Gastroesophageal sphincter (tissue), 4 donors: ENCODE measurements at regions not wholly inside any gene's neighbourhood (a gene's known extent, or its start where the extent isn't known, plus 50 kb on each side); places are given as distances from the start of the nearest gene placed in this dataset.
A peak's percentile ranks its signal among the peaks of the same experiment; 100 is the strongest.

Experiments used
- ATAC-seq: fragments of 150-250 bp; one replicate; pipeline ENCODE4 v1.9.1; 2016; ENCODE audit warnings: mild to moderate bottlenecking, moderate library complexity
- H3K27ac ChIP-seq, 4 donors: fragments of 200-600 bp; sonication (generic) in 3 of 4; 1 replicate in 3 of 4; 2 replicates in 1 of 4; pipeline ENCODE4 v1.5.1; 2016 to 2019
- H3K27me3 ChIP-seq: fragments of 200-600 bp; sonication (generic); one replicate; pipeline ENCODE4 v1.5.1; 2019
- H3K36me3 ChIP-seq, 2 donors: fragments of 200-600 bp; sonication (generic); one replicate each; pipeline ENCODE4 v1.5.1; 2019; ENCODE audit warnings: control low read depth in 1 of 2
- H3K4me1 ChIP-seq, 3 donors: fragments of 200-600 bp; sonication (generic); 1 replicate in 2 of 3; 2 replicates in 1 of 3; pipeline ENCODE4 v1.5.1; 2016 to 2019; ENCODE audit warnings: control low read depth in 2 of 3
- H3K4me3 ChIP-seq, 2 donors: fragments of 200-600 bp; sonication (generic); one replicate each; pipeline ENCODE4 v1.5.1; 2019; ENCODE audit warnings: mild to moderate bottlenecking in 1 of 2, moderate library complexity in 1 of 2
- H3K9me3 ChIP-seq, 3 donors: fragments of 200-600 bp; sonication (generic); one replicate each; pipeline ENCODE4 v1.5.1; 2017 to 2019; ENCODE audit warnings: control low read depth in 2 of 3
- EP300 ChIP-seq: sonication (generic); formaldehyde crosslinking; IDR thresholded peaks from one replicate; pipeline ENCODE4 v1.6.1; 2017; ENCODE audit warnings: antibody characterized with exemption, mild to moderate bottlenecking
- POLR2A ChIP-seq, 2 donors: fragments of 450-650 bp; IDR thresholded peaks; one replicate each; pipeline ENCODE4 v1.6.1; 2017; ENCODE audit warnings: antibody characterized with exemption in 2 of 2, mild to moderate bottlenecking in 2 of 2, moderate library complexity in 1 of 2
- POLR2AphosphoS5 ChIP-seq: sonication (generic); formaldehyde crosslinking; IDR thresholded peaks from one replicate; pipeline ENCODE4 v1.6.1; 2017; ENCODE audit warnings: antibody characterized with exemption
- WGBS, 2 donors: methylation state at CpG; one replicate each; pipeline ENCODE4 v1.1.5; 2018; ENCODE audit warnings: low coverage in 1 of 2; 5-methylcytosine and 5-hydroxymethylcytosine counted together
- TF ChIP-seq, protein P1 (sequence below), 4 experiments: fragments of 200-600 bp in 2 of 4; fragments of 450-650 bp in 2 of 4; sonication (generic) in 1 of 4; IDR thresholded peaks; one replicate each; pipeline ENCODE4 v1.5.1; 2017 to 2019; ENCODE audit warnings: antibody characterized with exemption in 4 of 4, mild to moderate bottlenecking in 2 of 4, moderate library complexity in 2 of 4

DNA sequence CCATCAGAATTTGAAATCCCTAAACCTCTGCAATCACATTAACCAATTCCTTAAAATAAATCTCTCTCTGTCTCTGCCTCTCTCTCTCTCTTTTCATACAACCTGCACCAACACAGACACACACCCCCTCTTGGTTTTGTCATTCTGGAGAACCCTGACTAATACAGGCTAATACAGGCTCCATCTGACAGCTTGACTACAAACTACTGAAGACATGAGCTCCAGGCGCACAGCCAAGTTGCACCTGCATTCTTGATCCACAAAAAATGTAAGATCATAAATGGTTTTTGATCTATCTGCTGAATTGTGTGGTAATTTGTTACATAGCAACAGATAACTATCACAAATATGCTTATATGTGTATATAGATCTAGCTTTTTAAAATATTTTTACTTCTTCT is 2414.2 kb downstream of the PCDH7 start:
- ATAC-seq = no peak
- no peak for TF ChIP-seq POLR2A (IDR thresholded peaks at IDR 0.05)
- no peak for TF ChIP-seq POLR2AphosphoS5
- 83 to 93% methylated on average over 1 of the region's 1 CpG for WGBS, 2 donors
- H3K4me1 ChIP-seq = no peaks in the 10 kb centered on the region
- no peak overlapping the region for H3K27ac ChIP-seq
- H3K36me3 ChIP-seq = no peaks in the 10 kb centered on the region
- H3K27me3 ChIP-seq = no peaks in the 10 kb centered on the region
- no peak overlapping the region for H3K4me3 ChIP-seq
- H3K9me3 ChIP-seq = no peaks in the 10 kb centered on the region

DNA sequence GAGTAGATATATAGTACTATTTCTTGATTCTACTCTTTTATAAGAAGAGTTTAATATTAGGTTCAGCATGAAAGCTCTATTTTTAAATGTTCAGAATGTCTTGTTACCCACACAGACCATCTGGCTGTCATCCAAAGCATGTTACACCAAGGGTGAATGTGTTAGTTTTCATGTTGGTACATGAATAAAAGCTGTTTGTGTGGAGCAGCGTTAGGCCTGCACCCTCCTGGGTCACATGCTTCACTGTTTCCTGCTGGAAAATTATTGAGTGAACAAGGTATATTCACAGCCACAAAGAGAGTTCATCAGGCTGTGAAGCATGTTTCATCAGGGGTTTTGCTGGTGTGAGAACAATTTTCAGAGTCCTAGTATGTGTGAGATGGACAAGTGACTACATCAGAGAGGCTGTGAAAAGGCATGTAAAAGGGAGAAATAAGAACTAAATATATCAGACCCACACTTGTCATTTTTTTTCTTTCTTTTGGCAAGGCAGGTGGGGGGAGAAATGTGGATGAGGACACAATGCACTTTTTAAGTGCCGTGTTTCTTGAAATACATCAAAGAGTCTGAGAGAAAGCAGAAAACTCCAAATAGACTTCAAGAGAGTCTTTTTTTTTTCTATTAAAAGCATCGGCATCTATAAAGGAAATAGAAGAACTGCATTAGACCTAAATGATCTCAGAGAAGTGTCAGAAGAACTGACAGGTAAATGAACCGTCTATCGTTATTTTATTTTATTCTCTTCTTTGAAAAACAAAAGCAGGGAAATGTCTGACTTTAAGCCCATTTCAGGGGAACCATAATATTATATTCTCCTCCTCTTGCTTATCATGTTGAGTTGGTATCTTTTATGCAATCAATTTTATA is 2429.7 kb downstream of the PCDH7 start:
- Histone ChIP-seq H3K27ac (no peak overlapping the region), H3K4me3 (no peak overlapping the region), H3K4me1 (no peaks in the 10 kb centered on the region), H3K36me3 (no peaks in the 10 kb centered on the region), H3K9me3 (no peaks in the 10 kb centered on the region), H3K27me3 (no peaks in the 10 kb centered on the region)
- no peak for ATAC-seq
- TF ChIP-seq POLR2A (IDR thresholded peaks at IDR 0.05) (no peak), EP300 (no peak), POLR2AphosphoS5 (no peak)
- TF ChIP-seq, protein P1, sequence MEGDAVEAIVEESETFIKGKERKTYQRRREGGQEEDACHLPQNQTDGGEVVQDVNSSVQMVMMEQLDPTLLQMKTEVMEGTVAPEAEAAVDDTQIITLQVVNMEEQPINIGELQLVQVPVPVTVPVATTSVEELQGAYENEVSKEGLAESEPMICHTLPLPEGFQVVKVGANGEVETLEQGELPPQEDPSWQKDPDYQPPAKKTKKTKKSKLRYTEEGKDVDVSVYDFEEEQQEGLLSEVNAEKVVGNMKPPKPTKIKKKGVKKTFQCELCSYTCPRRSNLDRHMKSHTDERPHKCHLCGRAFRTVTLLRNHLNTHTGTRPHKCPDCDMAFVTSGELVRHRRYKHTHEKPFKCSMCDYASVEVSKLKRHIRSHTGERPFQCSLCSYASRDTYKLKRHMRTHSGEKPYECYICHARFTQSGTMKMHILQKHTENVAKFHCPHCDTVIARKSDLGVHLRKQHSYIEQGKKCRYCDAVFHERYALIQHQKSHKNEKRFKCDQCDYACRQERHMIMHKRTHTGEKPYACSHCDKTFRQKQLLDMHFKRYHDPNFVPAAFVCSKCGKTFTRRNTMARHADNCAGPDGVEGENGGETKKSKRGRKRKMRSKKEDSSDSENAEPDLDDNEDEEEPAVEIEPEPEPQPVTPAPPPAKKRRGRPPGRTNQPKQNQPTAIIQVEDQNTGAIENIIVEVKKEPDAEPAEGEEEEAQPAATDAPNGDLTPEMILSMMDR (IDR thresholded peaks at IDR 0.05) = no peak
- WGBS, 2 donors = 70 to 86% methylated on average over 4 to 5 of the region's 5 CpGs

DNA sequence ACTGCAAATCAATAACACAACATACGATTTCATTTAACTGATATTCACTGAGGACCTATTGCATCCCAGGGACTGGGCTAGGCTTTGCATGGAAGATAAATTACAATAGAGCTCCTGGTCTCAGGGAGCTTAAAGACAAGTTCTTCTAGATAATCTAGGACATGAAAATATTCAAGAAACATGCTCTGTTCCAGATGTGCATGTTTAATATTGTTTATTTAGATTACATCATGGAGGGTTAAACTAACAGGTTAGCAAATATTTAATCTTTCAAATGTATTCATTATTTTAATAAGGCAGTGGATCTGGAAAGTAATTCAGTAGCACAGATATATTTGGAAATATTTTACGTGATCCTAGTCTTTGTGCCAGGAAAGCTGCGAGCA is 2430.3 kb downstream of the PCDH7 start:
- Histone ChIP-seq H3K27me3 (no peaks in the 10 kb centered on the region), H3K36me3 (no peaks in the 10 kb centered on the region), H3K4me1 (no peaks in the 10 kb centered on the region), H3K9me3 (no peaks in the 10 kb centered on the region), H3K4me3 (no peak overlapping the region), H3K27ac (no peak overlapping the region)
- 44 to 77% methylated on average over 3 of the region's 3 CpGs for WGBS, 2 donors
- ATAC-seq = no peak
- no peak for TF ChIP-seq POLR2A (IDR thresholded peaks at IDR 0.05)
- TF ChIP-seq, protein P1 (IDR thresholded peaks at IDR 0.05) = no peak
- no peak for TF ChIP-seq EP300

DNA sequence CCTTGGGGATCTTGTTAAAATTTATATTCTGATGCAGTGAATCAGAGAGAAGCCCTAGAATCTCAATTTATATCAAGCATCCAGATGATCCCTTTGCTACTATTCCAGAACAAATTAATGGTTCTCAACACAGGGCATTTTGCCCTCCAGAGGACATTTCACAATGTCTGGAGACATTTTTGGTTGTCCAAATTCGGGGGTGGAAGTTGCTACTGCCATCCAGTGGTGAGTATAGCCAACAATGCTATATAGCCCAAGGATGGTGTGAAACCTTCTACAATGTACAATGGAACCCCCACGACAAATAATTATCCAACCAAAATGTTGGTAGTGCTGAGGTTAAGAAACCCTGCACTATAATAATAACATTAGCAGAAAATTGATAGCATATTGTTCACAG is 2440.0 kb downstream of the PCDH7 start:
- H3K4me3 ChIP-seq = no peak overlapping the region
- H3K36me3 ChIP-seq = no peaks in the 10 kb centered on the region
- no peak for ATAC-seq
- H3K27ac ChIP-seq = no peak overlapping the region
- H3K9me3 ChIP-seq = peaks cover 0 to 12% (median 0%) of the 10 kb centered on the region in 3 donors
- 43 to 67% methylated on average over 1 to 2 of the region's 2 CpGs for WGBS, 2 donors
- H3K27me3 ChIP-seq = no peaks in the 10 kb centered on the region
- TF ChIP-seq POLR2A (IDR thresholded peaks at IDR 0.05) = no peak
- TF ChIP-seq, protein P1 (IDR thresholded peaks at IDR 0.05) = peak in 1 of 4 experiments; percentile 33
- TF ChIP-seq EP300 = no peak
- TF ChIP-seq POLR2AphosphoS5 = no peak
- H3K4me1 ChIP-seq = no peaks in the 10 kb centered on the region

DNA sequence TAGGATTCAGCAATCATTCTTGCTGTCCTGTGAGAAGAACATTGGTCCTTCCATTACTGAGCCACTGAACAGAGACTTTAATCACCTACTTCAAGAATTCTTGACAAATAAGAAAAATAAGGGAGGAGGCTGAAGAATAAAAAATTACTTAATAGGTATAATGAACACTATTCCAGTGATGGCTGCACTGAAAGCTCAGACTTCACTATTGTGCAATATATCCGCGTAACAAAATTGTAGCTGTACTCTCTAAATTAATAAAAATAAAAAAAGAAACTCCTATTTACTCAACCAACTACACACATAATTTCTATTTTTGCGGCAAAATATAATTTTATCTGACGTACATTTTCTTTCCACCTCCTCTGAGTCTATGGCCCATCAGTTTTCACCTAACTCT is 2441.0 kb downstream of the PCDH7 start:
- H3K9me3 ChIP-seq = peaks cover 0 to 9% (median 0%) of the 10 kb centered on the region in 3 donors
- H3K27ac ChIP-seq = no peak overlapping the region
- 92 to 98% methylated on average over 4 of the region's 4 CpGs for WGBS, 2 donors
- no peak for ATAC-seq
- TF ChIP-seq POLR2A (IDR thresholded peaks at IDR 0.05) (no peak), POLR2AphosphoS5 (no peak), EP300 (no peak)
- TF ChIP-seq, protein P1 (IDR thresholded peaks at IDR 0.05) = no peak
- H3K27me3 ChIP-seq = no peaks in the 10 kb centered on the region
- H3K36me3 ChIP-seq = no peaks in the 10 kb centered on the region
- H3K4me1 ChIP-seq = no peaks in the 10 kb centered on the region
- no peak overlapping the region for H3K4me3 ChIP-seq
